SK-N-SH treated with all-trans-retinoic acid at 6 μM for 48 hours (cell line): ENCODE measurements at regions not wholly inside any gene's neighbourhood (a gene's known extent, or its start where the extent isn't known, plus 50 kb on each side); places are given as distances from the start of the nearest gene placed in this dataset.

Experiments used
- BACH2 ChIP-seq: fragments of 250-450 bp; sonication (Bioruptor Pico); IDR thresholded peaks from 2 replicates; pipeline ENCODE4 v1.9.0; 2021; ENCODE audit warnings: mild to moderate bottlenecking, borderline replicate concordance
- CSDC2 ChIP-seq: fragments of 250-450 bp; sonication (Bioruptor Pico); IDR thresholded peaks from 2 replicates; pipeline ENCODE4 v1.5.0; 2020; ENCODE audit warnings: mild to moderate bottlenecking, moderate library complexity
- ESRRG ChIP-seq: fragments of 250-450 bp; sonication (Bioruptor Pico); IDR thresholded peaks from 2 replicates; pipeline ENCODE4 v1.6.1; 2021; ENCODE audit warnings: mild to moderate bottlenecking
- PPARA ChIP-seq: fragments of 250-450 bp; sonication (Bioruptor Pico); IDR thresholded peaks from 2 replicates; pipeline ENCODE4 v1.5.0; 2020; ENCODE audit warnings: mild to moderate bottlenecking, borderline replicate concordance
- RARB ChIP-seq: fragments of 250-450 bp; sonication (Bioruptor Pico); IDR thresholded peaks from 2 replicates; pipeline ENCODE4 v1.8.0; 2021; ENCODE audit warnings: mild to moderate bottlenecking, moderate library complexity
- TCF4 ChIP-seq: fragments of 250-450 bp; sonication (Bioruptor Pico); IDR thresholded peaks from 2 replicates; pipeline ENCODE4 v1.8.0; 2021; ENCODE audit warnings: mild to moderate bottlenecking, moderate library complexity, borderline replicate concordance
- ZNF70 ChIP-seq: fragments of 450-650 bp; formaldehyde crosslinking; IDR thresholded peaks from 2 replicates; pipeline ENCODE4 v1.5.0; 2020; ENCODE audit warnings: mild to moderate bottlenecking, moderate library complexity
- ZNF8 ChIP-seq: fragments of 450-650 bp; formaldehyde crosslinking; IDR thresholded peaks from 2 replicates; pipeline ENCODE4 v1.5.0; 2020; ENCODE audit warnings: mild to moderate bottlenecking, moderate library complexity
- TF ChIP-seq, protein P1 (sequence below): fragments of 250-450 bp; sonication (Bioruptor Pico); IDR thresholded peaks from 2 replicates; pipeline ENCODE4 v1.5.1; 2021; ENCODE audit warnings: mild to moderate bottlenecking, moderate library complexity
- TF ChIP-seq, protein P2 (sequence below): fragments of 250-450 bp; sonication (Bioruptor Pico); IDR thresholded peaks from 2 replicates; pipeline ENCODE4 v1.5.1; 2020; ENCODE audit warnings: low read depth, mild to moderate bottlenecking, moderate library complexity

DNA sequence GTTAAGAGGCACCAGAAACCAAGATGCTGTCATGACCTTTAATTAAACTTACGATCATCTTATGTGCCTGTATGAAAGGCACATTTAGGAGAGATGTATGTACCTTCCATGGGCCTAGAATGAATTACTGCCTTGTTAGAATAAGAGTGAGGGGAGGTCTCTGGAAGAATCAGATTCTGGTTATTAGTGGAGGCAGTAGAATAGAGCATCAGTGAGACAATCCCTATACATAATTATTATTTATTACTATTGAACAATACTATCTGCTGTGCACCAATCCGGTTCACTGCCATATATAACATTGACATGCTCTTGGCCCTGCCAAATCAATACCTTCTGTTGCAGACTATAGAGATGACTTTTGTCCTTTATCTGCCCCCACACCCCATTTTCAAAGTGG, 776.5 kb downstream of the DHX35 start:
- TF ChIP-seq RARB (CRISPR knock-in tag) = no peak
- no peak for TF ChIP-seq BACH2
- TF ChIP-seq ZNF70 (CRISPR knock-in tag) = no peak
- TF ChIP-seq TCF4 (CRISPR knock-in tag) = no peak
- TF ChIP-seq PPARA (CRISPR knock-in tag) = no peak
- TF ChIP-seq ESRRG (CRISPR knock-in tag) = no peak
- TF ChIP-seq, protein P1, sequence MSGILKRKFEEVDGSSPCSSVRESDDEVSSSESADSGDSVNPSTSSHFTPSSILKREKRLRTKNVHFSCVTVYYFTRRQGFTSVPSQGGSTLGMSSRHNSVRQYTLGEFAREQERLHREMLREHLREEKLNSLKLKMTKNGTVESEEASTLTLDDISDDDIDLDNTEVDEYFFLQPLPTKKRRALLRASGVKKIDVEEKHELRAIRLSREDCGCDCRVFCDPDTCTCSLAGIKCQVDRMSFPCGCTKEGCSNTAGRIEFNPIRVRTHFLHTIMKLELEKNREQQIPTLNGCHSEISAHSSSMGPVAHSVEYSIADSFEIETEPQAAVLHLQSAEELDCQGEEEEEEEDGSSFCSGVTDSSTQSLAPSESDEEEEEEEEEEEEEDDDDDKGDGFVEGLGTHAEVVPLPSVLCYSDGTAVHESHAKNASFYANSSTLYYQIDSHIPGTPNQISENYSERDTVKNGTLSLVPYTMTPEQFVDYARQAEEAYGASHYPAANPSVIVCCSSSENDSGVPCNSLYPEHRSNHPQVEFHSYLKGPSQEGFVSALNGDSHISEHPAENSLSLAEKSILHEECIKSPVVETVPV (CRISPR knock-in tag) = no peak
- no peak for TF ChIP-seq ZNF8 (CRISPR knock-in tag)
- TF ChIP-seq, protein P2, sequence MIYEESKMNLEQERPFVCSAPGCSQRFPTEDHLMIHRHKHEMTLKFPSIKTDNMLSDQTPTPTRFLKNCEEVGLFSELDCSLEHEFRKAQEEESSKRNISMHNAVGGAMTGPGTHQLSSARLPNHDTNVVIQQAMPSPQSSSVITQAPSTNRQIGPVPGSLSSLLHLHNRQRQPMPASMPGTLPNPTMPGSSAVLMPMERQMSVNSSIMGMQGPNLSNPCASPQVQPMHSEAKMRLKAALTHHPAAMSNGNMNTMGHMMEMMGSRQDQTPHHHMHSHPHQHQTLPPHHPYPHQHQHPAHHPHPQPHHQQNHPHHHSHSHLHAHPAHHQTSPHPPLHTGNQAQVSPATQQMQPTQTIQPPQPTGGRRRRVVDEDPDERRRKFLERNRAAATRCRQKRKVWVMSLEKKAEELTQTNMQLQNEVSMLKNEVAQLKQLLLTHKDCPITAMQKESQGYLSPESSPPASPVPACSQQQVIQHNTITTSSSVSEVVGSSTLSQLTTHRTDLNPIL (CRISPR knock-in tag) = no peak
- TF ChIP-seq CSDC2 (CRISPR knock-in tag) = no peak
